Lower lobe of right lung (tissue), 2 donors: ENCODE measurements at regions not wholly inside any gene's neighbourhood (a gene's known extent, or its start where the extent isn't known, plus 50 kb on each side); places are given as distances from the start of the nearest gene placed in this dataset.

Experiments
- ATAC-seq, 2 donors: fragments of 200-7000 bp; cut with Tn5 transposase; one replicate each; pipeline ENCODE4 v1.9.1; 2020 to 2022; ENCODE audit warnings: mild to moderate bottlenecking in 2 of 2, moderate library complexity in 2 of 2
- DNase-seq: peaks from one replicate; pipeline ENCODE4 v3.0.0-alpha.2; 2020
- H3K27ac ChIP-seq: fragments of 200-600 bp; one replicate; pipeline ENCODE4 v1.8.0; 2022
- H3K27me3 ChIP-seq: fragments of 200-600 bp; one replicate; pipeline ENCODE4 v1.8.0; 2022; ENCODE audit warnings: low read depth
- H3K36me3 ChIP-seq: fragments of 200-600 bp; one replicate; pipeline ENCODE4 v1.8.0; 2022; ENCODE audit warnings: mild to moderate bottlenecking
- H3K4me1 ChIP-seq: fragments of 200-600 bp; one replicate; pipeline ENCODE4 v1.8.0; 2022
- H3K4me3 ChIP-seq: fragments of 200-600 bp; one replicate; pipeline ENCODE4 v1.8.0; 2022; ENCODE audit warnings: mild to moderate bottlenecking
- H3K9me3 ChIP-seq: fragments of 200-600 bp; one replicate; pipeline ENCODE4 v1.8.0; 2022
- CTCF ChIP-seq: fragments of 200-600 bp; IDR thresholded peaks from one replicate; pipeline ENCODE4 v1.8.0; 2022; ENCODE audit warnings: antibody characterized with exemption, mild to moderate bottlenecking
- intact Hi-C: fragments of 100-400 bp; cut with DNase I; formaldehyde crosslinking; loops from one replicate; pipeline ENCODE4 v1.11.0; 2022
- donor health status: DM: no; HTN: yes; CAD: no; lungs with severe emphysema.

GRCh38 chr5:2909035-2909434 lies 157.6 kb upstream of the IRX2 start:
- H3K27me3 ChIP-seq = no peaks in the 10 kb centered on the region
- no peaks in the 10 kb centered on the region for H3K9me3 ChIP-seq
- ATAC-seq (no peak), DNase-seq (no peak)
- H3K36me3 ChIP-seq = no peaks in the 10 kb centered on the region
- no peaks in the 10 kb centered on the region for H3K4me1 ChIP-seq
- H3K4me3 ChIP-seq = no peak overlapping the region
- intact Hi-C loops = no loop called here
- TF ChIP-seq CTCF = no peak
- no peak overlapping the region for H3K27ac ChIP-seq

GRCh38 chr5:2908086-2908485 lies 156.6 kb upstream of the IRX2 start:
- H3K27me3 ChIP-seq = no peaks in the 10 kb centered on the region
- TF ChIP-seq CTCF = no peak
- DNase-seq = no peak

GRCh38 chr5:2906302-2907090 lies 155.0 kb upstream of the IRX2 start:
- Histone ChIP-seq H3K4me3 (no peak overlapping the region), H3K27ac (no peak overlapping the region), H3K4me1 (no peaks in the 10 kb centered on the region), H3K36me3 (no peaks in the 10 kb centered on the region), H3K27me3 (no peaks in the 10 kb centered on the region), H3K9me3 (no peaks in the 10 kb centered on the region)
- ATAC-seq (no peak), DNase-seq (no peak)
- no peak for TF ChIP-seq CTCF
- intact Hi-C loops = no loop called here

More at GRCh38 chr5:2908086-2908485, 156.6 kb upstream of the IRX2 start:
- Histone ChIP-seq H3K4me1 (no peaks in the 10 kb centered on the region), H3K27ac (no peak overlapping the region), H3K4me3 (no peak overlapping the region), H3K36me3 (no peaks in the 10 kb centered on the region), H3K9me3 (no peaks in the 10 kb centered on the region)
- intact Hi-C loops = no loop called here
- no peak for ATAC-seq

GRCh38 chr5:2905741-2906140 lies 154.3 kb upstream of the IRX2 start:
- Histone ChIP-seq H3K9me3 (no peaks in the 10 kb centered on the region), H3K4me1 (no peaks in the 10 kb centered on the region), H3K27me3 (no peaks in the 10 kb centered on the region), H3K27ac (no peak overlapping the region), H3K36me3 (no peaks in the 10 kb centered on the region), H3K4me3 (no peak overlapping the region)
- no peak for TF ChIP-seq CTCF
- DNase-seq = no peak
- intact Hi-C loops = no loop called here
- no peak for ATAC-seq

GRCh38 chr5:2904956-2905355 lies 153.5 kb upstream of the IRX2 start:
- no peaks in the 10 kb centered on the region for H3K4me1 ChIP-seq
- H3K36me3 ChIP-seq = no peaks in the 10 kb centered on the region
- TF ChIP-seq CTCF = no peak
- DNase-seq = no peak
- intact Hi-C loops = no loop called here
- no peak overlapping the region for H3K4me3 ChIP-seq
- no peaks in the 10 kb centered on the region for H3K9me3 ChIP-seq
- H3K27me3 ChIP-seq = no peaks in the 10 kb centered on the region
- H3K27ac ChIP-seq = no peak overlapping the region
- ATAC-seq = no peak
